GM21381 (cell line): ENCODE measurements at regions not wholly inside any gene's neighbourhood (a gene's known extent, or its start where the extent isn't known, plus 50 kb on each side); places are given as distances from the start of the nearest gene placed in this dataset.
A peak's percentile ranks its signal among the peaks of the same experiment; 100 is the strongest.
"Not testable (repeated sequence)": the region's sequence is repeated elsewhere in the genome, so short reads cannot be mapped to it uniquely, and the experiment has no call there.

Experiments used
- ATAC-seq: cut with Tn5 transposase; IDR thresholded peaks from one replicate; pipeline ENCODE4 v1.9.1; 2021; ENCODE audit warnings: mild to moderate bottlenecking, moderate library complexity; ENCODE audit not compliant: unreplicated experiment

DNA sequence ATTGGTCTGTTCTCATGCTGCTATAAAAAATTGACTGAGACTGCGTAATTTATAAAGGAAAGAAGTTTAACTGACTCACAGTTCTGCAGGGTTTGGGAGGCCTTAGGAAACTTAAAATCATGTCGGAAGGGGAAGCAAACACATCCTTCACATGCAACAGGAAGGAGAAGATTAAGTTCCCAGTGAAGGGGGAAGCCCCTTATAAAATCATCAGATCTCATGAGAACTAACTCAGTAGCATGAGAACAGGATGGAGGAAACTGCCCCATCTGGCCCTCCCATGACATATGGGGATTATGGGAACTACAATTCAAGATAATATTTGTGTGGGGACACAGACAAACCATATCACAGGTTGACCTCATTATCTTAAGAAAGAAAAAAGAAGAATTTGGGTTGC lies 134.5 kb downstream of the PPP1R3A start:
- no peak for ATAC-seq

- no peak for ATAC-seq
These were observed 135.4 kb downstream of the PPP1R3A start for GRCh38 chr7:113783403-113783802.

GRCh38 chr7:113775804-113776203 lies 143.0 kb downstream of the PPP1R3A start:
- ATAC-seq: no peak

DNA sequence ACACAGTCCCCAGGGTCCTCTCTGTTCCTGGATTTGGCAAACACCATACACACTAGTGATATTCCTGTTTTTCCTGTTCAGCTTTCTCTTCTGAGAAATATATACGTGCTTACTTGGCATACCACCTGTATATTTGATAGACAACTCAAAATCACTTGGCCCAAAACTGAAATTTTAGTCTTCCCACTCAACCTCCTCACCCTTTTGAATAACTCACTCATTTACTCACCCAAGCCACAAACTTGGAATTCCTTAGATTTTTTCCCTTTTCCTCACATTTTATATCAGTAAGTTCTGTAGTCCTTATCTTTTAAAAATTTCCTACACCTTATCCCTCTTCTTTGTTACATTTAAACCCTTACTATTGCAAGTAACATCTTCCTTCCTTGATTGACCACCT lies 143.4 kb downstream of the PPP1R3A start:
- ATAC-seq: no peak

- ATAC-seq: peak; percentile 75
These were observed 144.5 kb downstream of the PPP1R3A start for GRCh38 chr7:113774182-113774807.

DNA sequence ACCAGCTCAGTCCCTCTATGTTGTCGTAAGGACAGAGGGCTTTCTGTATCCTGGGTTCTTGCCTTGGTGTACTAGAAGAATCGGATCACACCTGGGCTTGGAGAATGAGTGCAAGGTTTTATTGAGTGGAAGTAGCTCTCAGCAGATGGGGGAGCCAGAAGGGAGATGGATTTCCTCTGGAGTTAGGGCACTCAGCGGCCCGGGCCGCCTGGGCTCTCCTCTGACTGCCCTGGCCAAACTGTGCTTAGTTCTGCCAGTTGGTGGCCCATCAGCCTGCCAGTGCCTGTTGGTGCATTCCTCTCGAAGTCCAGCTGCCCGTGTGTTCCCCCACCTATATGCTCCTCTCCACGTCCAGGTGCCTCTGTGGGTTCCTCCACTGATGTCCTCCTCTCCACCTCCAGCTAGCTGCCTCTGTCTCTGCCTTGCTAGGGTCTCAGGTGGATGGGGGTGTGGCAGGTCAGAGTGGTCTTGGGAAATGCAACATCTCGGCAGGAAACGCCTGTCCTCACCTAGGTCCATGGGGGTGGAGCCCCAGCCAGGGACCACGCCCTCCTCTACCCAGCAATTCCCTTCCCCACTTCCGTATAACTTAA lies 148.6 kb downstream of the PPP1R3A start:
- ATAC-seq: no peak

- ATAC-seq: no peak
These were observed 150.4 kb downstream of the PPP1R3A start for GRCh38 chr7:113768387-113768786.

DNA sequence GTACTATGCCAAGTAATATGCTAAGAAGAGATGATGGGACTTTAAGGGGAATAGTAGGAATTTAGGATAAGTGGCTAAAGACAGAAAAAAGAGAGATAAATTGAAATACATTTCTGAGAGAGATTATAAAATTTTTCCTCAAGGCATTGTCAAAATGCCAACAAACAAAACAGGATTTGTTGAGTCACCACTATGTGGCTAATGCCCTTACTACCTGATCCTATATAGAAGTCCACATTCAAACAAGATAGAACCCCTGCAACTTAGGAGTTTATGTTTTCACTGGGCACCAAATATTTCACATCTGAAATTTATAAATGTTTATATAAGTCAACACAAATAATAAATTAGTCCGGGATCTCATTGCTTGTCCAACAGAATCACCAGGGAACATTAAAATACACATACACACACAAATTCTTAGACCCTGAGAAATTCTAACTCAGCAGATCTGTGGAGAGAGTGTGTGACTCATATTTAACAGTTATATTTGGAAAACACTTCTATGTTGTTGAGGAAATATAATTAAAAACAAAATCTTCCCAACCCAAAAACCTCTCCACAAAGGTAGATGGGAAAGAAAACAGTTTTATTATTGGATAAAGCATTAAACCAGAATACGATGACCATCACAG lies 154.3 kb downstream of the PPP1R3A start:
- no peak for ATAC-seq

DNA sequence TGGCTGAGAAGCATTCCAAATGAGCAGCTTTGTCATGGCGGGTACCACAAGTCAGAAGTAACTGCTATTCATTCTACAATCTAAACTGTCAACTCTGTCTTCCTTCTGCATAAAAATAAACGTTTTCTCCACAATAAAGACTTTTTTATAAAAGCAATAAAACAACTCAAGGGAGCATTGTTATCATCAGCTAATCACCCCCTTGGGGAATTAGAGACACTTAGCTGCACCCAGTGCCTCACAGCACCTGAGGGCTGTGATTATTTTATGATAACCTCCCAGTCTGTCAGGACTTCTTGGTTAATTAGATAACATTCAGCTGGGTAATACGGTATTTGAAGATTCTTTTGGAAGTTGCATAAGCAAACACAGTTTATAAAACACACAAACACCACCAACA lies 155.6 kb downstream of the PPP1R3A start:
- no peak for ATAC-seq

DNA sequence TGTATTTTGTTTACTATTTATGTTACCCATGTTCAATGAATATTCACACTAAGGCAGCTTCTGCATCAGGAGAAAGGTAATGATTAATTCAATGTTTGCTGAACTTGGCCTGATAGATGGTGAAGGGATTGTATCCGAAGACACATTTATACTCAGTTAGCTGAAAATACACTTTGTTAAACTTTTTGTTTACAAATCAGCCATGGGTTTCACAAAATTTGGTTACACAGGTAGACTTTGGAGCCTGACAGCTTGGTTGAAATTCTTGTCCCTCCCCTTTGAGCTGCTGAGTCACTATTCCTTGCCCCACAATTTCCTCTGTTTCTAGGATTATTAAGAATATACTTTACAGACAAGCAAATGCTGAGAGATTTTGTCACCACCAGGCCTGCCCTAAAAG lies 162.6 kb downstream of the PPP1R3A start:
- no peak for ATAC-seq

DNA sequence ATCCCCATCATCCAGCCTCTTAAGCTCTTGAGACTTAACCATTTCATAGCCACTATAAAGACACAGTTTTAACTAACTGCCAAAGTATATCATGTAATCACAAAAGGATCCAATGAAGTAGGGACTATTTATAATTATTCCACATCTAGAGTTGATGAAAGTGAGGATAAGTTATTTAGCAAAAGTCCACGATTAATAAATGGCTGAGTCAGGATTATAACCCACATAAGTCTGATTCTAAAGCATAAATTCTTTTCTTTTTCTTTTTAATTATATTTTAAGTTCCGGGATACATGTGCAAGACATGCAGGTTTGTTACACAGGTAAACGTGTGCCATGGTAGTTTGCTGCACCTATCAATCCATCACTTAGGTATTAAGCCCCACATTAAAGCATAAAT lies 166.1 kb downstream of the PPP1R3A start:
- ATAC-seq: no peak

DNA sequence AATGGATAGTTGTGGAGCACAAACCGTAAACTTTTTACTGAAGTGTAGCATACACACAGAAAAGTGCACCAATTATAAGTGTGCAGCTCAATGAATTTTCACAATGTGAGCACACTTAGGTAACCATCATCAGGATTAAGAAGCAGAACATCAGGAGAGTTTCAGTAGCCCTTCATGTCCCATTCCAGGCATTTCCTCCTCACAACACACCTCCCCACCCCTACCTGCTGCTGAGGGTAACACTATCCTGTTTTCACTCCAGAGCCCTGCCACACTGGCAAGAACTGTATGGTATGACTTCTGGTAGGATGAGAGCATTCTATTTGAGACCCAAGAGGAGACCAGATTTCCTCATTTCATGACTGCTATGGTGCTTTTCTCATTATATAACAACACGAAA lies 166.5 kb downstream of the PPP1R3A start:
- no peak for ATAC-seq

DNA sequence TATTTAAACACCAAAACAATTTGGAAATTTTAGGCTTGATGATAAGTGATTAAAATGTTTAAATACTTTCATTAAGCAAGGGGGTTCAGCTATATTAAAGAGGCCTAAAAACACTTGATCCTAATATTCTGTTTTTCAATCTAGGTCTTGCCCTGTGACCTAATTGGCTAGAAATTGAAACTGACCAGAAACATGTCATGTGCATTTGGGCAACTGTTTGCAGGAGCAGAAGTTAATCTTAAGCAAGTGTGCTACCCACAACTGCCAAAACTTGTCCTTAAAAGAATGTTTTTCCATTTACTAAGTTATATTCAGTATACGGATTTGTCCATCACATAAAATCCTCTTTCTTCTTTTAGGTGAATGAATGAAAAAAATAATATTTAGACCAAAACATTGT lies 167.3 kb downstream of the PPP1R3A start:
- ATAC-seq: no peak

GRCh38 chr7:113748385-113748784 lies 170.4 kb downstream of the PPP1R3A start:
- ATAC-seq: not testable (repeated sequence)

GRCh38 chr7:113742946-113743431 lies 175.8 kb downstream of the PPP1R3A start:
- ATAC-seq: not testable (repeated sequence)

DNA sequence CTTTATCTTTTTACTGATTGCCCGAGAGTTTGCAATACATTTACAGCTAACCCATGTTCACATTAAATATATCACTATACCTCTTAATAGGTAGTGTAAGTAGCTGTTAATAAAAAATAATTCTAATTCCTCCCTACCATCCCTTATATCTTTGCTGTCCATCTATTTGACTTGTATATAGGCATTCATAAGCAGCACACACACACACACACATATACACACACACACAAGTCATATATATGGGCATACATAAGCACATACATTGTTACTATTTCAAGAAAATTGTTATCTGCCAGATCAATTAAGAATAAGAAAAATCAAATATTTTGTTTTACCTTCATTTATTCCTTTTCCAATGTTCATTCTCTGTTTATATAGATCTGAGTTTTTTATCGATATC lies 176.4 kb downstream of the PPP1R3A start:
- ATAC-seq: no peak

- ATAC-seq: no peak
These were observed 187.2 kb downstream of the PPP1R3A start for GRCh38 chr7:113731571-113731970.

- ATAC-seq: no peak
These were observed 188.4 kb downstream of the PPP1R3A start for GRCh38 chr7:113730309-113730955.

GRCh38 chr7:113727486-113727885 lies 191.3 kb downstream of the PPP1R3A start:
- ATAC-seq: no peak

- no peak for ATAC-seq
These were observed 196.8 kb downstream of the PPP1R3A start for GRCh38 chr7:113722006-113722405.

- ATAC-seq: no peak
These were observed 201.1 kb downstream of the PPP1R3A start for GRCh38 chr7:113717739-113718138.
